Activated CD8-positive, alpha-beta memory T cell treated with anti-CD3 and anti-CD28 coated beads for 24 hours (primary cell): ENCODE measurements at regions not wholly inside any gene's neighbourhood (a gene's known extent, or its start where the extent isn't known, plus 50 kb on each side); places are given as distances from the start of the nearest gene placed in this dataset.

Experiments used
- DNase-seq: peaks from one replicate; pipeline ENCODE4 v3.0.0-alpha.2; 2020

DNA sequence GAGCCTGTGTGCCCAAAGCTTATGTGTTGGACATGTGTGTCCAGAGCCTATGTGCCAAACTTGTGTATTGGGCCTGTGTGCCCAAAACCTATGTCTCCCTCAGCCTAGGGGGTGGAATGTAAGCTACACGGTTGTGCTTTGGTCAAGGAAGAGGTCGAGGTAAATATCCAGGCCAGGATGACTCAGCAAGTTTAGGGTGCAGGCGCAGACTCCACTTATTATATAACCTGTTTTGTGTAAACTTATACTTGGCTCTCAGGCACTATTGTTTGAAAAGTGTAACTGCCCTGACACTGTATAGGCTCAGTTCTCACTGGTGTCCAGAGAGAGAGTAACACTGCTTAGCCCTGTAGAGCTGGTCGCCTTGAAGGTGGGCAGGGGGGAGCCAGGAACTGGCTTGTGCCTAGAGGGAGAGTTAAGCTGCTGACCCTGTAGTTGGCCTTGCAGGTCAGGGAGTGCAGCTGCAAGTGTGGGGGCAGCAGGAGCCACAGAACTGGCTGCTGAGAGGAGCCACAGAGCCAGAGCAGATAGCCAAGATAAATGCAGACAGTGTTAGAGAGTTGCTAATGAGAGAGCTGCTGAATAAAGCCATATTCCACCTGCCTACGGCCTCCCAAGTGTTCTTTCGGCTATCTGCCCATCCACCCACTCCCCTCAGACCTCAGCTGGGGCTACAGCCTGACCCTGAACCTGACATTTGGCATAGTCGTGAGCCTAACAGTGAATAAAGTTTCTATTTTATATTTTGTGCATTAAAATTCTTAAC lies 517.2 kb upstream of the SLITRK1 start:
- DNase-seq, result no peak

DNA sequence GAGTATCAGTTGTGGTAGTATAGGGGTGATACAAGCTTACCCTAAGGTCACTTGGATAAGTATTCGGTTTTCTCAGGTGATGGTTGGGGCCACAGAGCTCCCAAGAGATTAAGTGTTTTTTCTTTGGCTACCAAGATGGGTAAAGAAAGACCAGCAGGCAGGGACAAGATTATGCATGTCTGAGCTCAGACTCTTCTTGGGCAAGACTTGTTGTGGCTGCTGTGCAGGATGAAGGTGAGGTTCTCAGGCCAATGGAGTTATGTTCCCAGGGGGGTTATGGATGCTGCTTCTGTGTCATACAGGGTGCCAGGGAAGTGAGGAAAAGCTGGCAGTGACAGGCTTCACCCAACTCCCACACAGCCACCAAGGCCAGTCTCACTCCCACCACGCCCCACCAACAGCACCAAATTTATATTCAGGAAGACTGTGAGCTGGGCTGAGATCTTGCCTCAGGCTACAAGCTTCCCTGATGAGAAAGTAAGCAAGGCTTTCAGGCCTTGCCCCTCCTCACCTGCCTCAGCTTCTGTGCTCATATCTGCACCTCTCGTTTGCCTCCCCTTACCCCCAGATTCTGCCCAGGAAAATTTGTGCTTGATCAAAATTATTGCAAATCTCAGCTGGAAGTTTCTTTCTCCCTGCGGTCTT lies 511.8 kb upstream of the SLITRK1 start:
- DNase-seq, result no peak

DNA sequence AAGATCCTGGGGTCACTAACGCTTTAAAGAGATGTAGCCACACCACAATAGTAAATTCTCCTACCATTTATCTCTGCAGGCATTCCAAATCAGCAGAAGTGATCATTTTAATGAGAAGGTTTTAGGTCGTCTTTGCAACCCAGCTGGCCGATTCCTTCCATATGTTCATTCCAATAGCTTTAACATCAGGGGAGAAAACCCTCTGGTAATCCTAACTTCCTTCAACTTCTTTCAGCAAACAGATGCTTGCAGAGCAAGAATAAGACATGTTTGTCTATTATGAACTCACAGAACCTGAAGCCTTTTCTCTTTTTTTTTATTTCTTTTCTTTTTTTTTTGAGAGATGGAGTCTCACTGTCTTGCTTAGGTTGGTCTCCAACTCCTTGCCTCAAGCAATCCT lies 498.6 kb upstream of the SLITRK1 start:
- DNase-seq, result no peak

DNA sequence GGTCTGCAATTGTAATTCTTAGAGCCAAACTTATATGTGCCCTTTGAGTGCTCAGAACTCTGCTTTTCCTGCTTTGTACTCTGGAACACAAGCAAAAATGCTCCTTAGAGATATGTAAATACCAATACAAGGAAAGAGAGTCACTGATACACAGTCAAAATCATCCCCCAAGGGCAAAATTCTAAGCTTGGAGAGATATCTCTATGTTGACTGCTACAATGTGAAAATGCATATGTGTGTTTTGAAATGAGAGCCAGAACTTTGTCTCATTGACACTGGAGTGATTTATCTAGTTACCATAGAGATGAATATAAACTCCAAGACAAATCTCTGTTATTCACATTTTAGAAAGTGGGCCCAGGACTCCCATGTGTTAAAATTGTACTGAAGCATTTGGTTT lies 494.8 kb upstream of the SLITRK1 start:
- no peak for DNase-seq

DNA sequence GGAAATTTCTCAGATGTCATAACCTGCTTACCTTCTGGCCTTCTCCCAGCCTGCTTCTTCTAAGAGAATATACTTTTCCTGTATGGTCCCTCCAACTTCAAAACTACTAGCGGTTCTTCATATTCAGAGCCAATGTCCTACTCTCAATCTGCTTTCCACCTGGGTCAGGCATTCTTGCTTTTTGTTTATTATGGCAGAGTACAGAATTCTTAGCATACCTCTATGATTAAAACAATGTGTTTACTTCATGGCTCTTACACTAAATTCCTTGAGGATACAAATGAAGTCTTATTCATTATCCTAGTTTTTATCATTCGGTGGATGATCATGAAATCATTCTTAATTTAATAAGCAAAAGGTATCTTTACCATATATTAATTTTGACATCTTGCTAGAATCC lies 484.2 kb upstream of the SLITRK1 start:
- DNase-seq, result no peak

DNA sequence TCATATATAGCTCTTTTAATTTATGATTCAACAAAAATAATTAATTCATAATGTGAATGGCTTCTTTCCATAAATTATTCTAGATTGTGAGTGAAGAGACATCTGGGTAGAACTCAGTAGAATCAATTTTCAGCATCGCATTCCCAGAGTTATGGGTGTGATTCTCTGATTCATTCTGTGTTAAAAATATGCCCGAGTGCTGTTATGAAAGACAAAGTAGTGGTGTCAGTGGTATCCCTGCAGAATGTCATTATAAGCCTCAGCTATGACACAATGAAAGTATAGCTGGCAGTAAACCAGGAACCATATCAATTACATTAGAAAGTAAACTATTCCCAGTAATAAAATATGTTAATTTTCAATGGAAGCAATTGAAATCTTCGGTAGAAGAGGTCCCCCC lies 480.5 kb upstream of the SLITRK1 start:
- DNase-seq, result no peak

DNA sequence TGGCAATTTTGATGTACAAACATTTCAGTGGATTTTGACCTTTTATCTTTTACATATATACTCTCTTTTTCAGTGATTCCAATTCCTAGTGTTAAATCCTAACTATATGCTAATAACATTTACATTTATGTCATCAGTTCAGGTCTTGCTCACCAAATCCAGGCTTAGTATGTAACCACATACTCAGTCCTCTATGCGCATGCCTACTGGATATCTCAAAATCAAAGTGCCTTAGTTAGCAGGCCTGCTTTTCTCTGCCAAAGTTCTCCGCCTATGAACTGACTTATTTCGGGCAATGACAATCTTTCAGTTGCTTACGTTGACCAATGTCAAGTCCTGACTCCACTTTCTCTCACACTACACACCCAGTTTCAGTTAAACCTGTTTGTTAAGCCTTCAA lies 478.5 kb upstream of the SLITRK1 start:
- DNase-seq, result no peak

DNA sequence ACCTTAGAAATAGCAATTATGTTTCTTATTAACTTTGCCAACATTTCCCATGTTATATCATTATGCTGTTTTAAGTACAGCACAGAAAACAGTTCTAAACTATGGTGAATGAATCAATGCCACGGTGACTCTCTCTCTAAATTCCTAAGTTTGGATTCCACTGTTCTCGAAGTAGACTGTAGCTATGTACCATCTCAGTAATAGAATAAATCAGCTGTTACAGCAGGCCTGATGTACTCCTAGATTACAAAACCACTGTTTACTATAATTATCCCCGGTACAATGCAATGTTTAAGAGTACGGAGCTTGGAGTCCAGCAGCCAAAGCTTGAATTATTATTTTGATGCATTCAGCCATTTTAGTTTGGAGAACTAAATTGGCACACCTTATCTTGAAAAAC lies 476.3 kb upstream of the SLITRK1 start:
- DNase-seq, result no peak

DNA sequence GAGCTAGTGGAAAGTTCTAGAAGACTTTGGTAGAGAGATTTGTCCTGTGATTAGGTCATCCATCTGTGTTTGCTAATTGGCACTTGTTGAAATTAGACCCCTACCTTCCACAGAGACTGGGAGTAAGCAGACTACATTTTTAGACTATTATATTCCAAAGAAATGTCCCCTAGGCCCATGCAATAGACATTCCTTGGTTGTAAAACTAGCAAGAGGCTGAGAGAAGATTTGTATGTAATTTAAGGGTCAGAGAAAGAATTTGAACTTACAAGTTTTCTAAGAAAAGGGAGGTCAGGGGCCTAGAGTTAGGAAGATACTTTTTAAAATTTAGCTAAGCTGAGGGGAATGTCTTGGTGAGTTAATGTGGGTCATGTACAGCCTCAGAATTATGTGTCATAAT lies 470.7 kb upstream of the SLITRK1 start:
- no peak for DNase-seq

DNA sequence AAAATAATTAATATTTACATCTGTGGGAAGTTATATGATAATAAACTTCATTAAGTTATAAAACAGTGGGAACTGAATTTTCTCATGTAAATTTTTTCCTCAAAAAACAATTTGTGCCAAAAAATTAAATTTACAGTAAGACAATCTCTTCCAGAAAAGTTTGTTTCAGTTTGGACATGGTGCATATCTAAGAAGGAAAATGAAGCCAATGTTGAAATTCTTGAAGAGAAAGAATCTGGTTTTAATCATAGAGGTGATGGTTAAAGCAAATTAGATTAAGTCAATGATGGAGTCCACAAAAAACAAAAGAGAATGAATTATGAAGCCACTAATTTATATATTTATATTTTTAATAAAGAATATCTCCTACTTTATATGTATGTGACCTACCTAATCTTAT lies 457.2 kb upstream of the SLITRK1 start:
- no peak for DNase-seq

DNA sequence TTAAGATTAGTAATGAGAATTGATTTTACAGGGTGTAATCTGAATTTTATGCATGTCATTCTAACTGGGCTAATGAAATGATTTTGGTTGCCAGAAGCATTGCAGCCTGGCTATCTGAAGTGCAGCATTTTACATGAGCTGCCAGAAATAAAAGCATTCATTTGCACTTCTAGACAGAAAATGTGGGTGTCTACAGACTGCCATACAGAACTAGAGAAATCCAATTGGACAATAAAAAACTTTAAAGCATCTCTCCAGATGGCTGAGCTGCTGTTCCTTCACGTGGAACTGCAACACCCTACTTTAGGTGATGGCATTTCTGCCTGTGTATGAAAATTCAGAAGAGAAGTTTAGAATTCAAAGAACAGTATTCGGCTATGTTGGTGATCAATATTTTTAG lies 450.1 kb upstream of the SLITRK1 start:
- no peak for DNase-seq

DNA sequence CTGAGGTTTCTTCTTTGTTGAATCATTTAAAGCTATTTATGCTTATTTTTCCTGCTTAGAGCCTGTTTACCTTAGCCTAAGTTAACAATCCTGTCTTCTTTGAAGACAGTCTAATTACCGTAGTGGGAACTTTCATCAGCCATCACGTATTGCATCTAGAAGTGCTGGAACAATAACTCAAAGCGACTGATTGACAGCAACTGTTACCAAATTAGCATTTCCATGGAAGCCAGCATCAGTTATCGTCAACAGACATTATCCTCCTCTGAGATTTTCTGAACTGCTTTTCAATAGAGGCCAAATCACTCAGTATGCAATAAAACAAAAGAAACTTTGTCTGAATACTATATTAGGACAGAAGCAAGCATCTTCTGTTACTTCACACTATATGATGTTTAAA lies 433.3 kb upstream of the SLITRK1 start:
- no peak for DNase-seq

DNA sequence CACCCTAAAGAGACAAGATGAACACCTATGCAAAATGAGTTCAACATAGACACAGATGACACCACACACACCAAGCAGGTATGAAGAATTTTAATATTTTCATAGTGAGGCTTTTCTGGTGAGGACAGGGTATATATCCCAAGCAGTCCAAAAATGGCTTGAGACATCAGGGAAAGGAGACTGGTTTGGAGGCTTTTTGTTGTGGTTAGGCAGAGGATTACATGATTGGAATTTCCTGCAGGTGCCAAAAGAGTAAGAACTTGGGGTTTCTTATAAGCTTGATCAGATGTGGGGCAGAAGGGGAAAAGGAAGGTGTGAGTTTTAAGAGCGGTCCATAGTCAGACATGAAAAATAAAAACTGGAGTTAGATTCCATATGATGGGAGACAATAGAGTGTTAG lies 420.8 kb upstream of the SLITRK1 start:
- no peak for DNase-seq

DNA sequence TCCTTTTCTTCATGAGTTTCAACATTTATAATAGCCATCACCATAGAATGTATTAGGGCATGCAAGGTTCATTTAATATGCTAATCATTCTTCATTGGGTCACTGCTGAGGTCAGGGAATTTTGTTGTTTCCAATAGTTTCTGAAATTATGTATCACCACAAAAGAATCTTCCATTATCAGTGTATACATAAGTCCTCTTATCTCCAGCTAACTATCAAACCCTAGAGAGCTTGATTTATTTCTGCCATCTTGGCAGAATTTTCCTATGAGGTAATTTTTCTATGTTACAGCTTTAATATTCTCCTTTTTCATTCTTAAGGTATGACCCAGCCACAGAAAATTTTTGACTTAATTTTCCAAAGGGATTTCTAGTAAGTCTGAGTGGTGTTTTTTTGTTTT lies 415.0 kb upstream of the SLITRK1 start:
- DNase-seq, result no peak

DNA sequence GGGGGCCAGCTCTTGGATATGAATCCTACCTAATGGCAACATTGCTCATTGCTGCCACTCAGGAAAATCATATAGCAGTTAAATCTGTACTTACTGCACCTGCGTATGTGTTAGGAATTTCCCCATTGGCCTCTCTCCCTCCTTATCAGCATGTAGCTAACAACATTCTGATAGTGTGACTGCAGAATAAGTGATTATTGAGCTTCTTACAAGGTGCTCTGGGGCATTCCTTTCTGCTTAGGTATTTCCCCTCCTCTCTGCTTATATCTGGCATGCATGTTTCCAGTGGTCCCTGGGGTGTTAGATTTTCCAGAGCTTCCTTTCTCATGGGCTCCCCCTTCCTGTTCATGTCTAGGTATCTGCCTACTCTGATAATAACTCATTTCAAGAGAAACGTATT lies 414.1 kb upstream of the SLITRK1 start:
- no peak for DNase-seq

DNA sequence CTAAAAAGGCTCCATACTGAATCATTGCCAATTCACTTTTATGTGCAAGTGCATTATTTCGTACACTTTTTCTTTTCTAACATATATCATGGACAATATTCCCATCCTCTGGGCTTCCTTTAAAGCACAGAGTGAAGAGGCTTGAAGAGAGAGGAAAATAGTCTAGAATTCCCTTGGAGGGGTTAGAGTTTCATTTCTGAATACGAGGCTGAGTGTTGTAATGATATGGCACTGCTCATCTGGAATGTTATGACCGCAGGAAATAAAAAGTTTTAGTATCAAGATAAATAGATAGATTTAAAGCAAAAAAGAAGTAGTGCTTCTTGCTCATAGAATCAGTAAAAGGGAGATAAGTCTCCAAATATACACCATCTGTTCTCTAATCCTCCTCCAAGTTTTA lies 412.3 kb upstream of the SLITRK1 start:
- no peak for DNase-seq

DNA sequence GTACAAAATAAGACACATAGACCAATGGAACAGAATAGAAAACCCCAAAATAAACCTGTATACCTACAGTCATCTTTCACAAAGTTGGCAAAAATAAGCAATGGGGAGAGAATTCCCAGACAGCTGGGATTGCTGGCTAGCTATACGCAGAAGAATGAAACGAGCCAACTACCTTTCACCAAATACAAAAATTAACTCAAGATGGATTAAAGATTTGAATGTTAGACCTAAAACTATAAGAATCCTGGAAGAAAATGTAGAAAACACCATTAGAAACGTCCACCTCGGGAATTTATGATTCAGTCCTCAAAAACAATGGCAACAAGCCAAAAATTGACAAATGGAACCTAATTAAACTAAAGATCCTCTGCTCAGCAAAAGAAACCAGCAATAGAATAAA lies 408.1 kb upstream of the SLITRK1 start:
- DNase-seq, result no peak

DNA sequence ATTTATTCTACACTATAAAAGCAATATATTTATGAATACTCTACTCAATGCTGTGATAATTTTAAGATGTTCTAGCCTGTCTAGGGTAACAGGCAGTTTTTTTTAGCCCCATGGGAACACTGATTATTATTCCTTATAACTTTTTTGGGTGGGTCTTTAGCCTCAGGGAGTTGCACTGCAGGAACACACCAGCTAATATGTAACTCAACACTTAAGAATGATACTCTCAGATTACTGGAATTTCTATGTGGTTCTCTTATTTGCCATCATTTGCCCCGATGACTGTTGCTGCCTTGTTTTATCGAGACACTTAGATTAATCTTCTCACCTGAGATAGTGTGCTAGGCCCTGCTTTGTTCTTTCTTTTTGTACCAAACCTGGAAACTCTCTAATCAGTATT lies 396.9 kb upstream of the SLITRK1 start:
- DNase-seq, result no peak

DNA sequence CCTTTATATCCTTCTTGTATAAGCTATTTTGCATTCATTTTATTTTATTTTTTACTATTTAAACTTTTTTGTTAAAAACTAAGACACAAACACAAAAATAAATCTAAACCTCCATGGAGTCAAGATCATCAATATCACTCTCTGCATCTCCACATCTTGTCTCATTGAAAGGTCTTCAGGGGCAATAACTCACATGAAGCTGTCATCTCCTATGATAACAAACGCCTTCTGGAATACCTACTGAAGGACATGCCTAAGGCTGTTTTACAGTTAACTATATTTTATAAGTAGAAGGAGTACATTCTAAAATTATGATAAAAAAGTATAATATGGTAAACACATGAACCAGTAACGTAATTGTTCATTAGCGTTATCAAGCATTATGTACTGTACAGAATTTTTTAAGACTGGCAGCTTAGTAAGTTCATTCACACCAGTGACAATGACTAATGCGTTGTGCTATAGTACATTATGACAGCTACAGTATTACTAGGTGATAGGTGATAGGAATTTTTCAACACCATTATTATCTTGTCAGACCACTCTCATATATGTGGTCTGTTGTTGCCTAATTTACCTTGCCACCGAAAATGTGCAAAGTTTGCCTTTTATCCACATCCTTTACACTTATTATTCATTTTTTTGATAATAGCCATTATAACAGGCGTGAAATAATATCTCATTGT lies 390.7 kb upstream of the SLITRK1 start:
- DNase-seq, result no peak

DNA sequence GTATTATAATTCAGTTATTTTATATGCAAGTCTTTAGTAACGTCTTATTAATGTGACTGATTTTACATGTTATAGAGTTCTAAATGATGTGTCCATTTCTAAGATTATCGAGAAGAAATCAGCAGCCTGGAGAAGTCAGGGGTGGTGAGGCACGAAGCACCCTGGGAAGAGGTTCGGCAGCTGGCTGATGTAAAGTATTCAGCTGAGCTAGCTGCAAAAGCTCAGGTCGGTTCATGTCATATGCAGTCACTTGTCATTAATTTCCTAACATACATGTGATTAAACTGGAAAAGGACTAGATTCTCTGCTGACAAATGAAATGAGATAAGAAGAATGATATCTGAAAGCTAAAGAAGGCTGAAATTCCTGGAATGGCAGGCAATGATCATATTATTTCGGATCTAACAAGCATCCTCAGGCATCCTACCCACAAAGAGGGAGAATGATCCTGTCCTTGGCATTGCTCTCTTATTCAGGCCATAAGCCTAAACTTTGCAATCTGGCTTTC lies 383.0 kb upstream of the SLITRK1 start:
- no peak for DNase-seq

DNA sequence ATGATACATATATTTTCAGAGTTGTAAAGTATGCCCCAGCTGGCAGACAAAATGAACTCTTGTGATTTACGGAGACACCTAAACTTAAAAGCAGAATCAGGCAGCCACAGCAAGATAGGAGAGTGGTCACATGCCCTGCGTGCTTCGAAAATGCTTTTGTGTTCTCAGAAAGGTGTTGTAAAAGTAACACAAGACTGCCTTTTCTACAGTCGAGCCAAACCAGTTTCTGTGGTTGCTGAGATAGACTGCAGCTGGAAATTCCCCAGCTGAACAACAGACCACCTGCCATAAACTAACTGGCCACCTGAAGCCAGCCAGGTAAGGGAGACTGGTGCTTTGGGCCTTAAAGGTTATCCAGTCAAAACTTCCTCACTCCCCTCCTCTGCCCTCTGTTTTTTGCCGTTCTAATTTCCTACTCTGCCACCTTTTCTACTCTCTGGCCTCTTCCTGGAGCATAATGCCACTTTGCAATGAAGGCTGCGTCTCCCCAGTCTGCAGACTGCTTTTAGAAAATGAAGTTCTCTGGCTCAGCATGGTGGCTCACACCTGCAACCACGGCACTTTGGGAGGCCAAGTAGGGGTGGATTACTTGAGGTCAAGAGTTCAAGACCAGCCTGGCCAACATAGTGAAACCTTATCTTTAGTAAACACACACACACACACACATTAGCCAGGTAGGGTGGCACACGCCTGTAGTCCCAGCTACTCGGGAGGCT lies 381.2 kb upstream of the SLITRK1 start:
- no peak for DNase-seq

DNA sequence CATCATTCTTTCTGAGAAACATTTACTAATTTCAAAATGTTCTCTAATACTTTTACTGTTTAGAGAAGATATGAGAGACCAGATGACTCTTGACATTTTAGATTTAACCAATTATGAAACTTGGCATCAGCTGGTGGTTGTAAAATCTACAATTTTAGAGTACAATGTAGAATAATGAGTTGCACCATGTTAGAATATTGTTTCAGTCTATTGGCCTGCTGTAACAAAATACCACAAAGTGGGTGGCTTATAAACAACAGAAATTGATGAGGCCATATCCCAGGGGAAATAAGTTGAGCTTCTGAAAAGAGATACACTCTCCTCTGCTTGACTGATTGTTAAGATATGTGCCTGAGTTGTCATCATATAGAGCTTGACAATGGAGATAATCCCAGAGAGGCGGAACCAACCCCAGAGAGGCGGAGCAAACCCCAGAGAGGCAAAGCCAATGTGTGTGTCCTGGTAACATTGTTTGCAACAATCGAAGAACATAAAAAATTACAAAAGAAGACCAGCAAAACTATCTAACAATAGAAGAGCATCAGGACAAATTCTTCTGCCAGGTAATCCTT lies 373.0 kb upstream of the SLITRK1 start:
- no peak for DNase-seq

DNA sequence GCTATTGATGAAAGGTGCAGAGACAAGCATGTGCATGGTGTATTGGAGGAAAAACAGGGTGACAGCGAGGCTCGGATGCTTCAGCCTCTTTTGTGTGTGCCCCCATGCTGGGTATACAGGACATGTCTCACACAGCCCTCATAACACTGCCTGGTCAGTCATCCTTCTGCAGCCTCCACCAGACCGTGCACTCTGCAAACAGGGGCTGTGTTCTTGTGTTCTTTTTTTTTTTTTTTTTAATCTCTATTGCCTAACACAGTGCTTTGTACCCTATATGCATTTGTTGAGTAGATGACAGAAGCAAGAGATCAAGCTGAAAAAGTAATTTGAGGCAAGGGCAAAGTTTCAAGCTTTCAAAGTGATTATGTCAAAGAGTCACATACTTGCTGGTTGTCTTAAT lies 367.2 kb upstream of the SLITRK1 start:
- no peak for DNase-seq
